A673 (cell line): ENCODE measurements at regions not wholly inside any gene's neighbourhood (a gene's known extent, or its start where the extent isn't known, plus 50 kb on each side); places are given as distances from the start of the nearest gene placed in this dataset.
A peak's percentile ranks its signal among the peaks of the same experiment; 100 is the strongest.

Experiments
- BruUV-seq: library from RNA; stranded (reverse); fragments of 400-500 nt; replicated peaks from 2 replicates; lab custom pipeline; 2021; lab: Mats Ljungman, UMichigan
- CTCF ChIA-PET: fragments of 300-600 bp; sonication (Branson Sonifier 250); formaldehyde crosslinking; loops from one replicate; lab custom pipeline; 2022; ENCODE audit warnings: antibody characterized with exemption; lab: Charles Lee
- POLR2A ChIA-PET: fragments of 300-600 bp; sonication (Branson Sonifier 250); formaldehyde crosslinking; loops from one replicate; lab custom pipeline; 2022; ENCODE audit warnings: antibody characterized with exemption; ENCODE audit not compliant: low non-redundant PET; lab: Charles Lee
- DNase-seq: peaks from one replicate; pipeline ENCODE4 v3.0.0-alpha.2; 2015; ENCODE audit warnings: low spot score
- H3K27ac ChIP-seq: fragments of 200-600 bp; sonication (generic); 2 replicates; pipeline ENCODE4 v1.5.1; 2016; ENCODE audit warnings: mixed run types, low read depth, mild to moderate bottlenecking, mixed read lengths, antibody characterized with exemption, low read length; ENCODE audit not compliant: poor library complexity, severe bottlenecking
- H3K27me3 ChIP-seq: fragments of 200-600 bp; sonication (generic); replicated peaks from 2 replicates; pipeline ENCODE4 v1.6.1; 2017; ENCODE audit warnings: mixed run types, low read depth, mild to moderate bottlenecking, mixed read lengths, antibody characterized with exemption, low read length; ENCODE audit not compliant: insufficient read depth, poor library complexity
- H3K36me3 ChIP-seq: fragments of 200-600 bp; sonication (generic); 2 replicates; pipeline ENCODE4 v1.6.1; 2016; ENCODE audit warnings: mixed run types, mild to moderate bottlenecking, mixed read lengths, antibody characterized with exemption, low read length; ENCODE audit not compliant: insufficient read depth, poor library complexity, severe bottlenecking
- H3K4me1 ChIP-seq: fragments of 200-600 bp; sonication (generic); 2 replicates; pipeline ENCODE4 v1.6.1; 2017; ENCODE audit warnings: mixed run types, mild to moderate bottlenecking, mixed read lengths, antibody characterized with exemption, low read length; ENCODE audit not compliant: insufficient read depth, poor library complexity, severe bottlenecking
- H3K4me3 ChIP-seq: fragments of 200-600 bp; sonication (generic); 2 replicates; pipeline ENCODE4 v1.5.1; 2016; ENCODE audit warnings: low read depth, mixed run types, mild to moderate bottlenecking, mixed read lengths, low read length; ENCODE audit not compliant: poor library complexity, severe bottlenecking
- H3K9me3 ChIP-seq: fragments of 200-600 bp; sonication (generic); 2 replicates; pipeline ENCODE4 v1.6.1; 2016; ENCODE audit warnings: mixed run types, low read depth, mild to moderate bottlenecking, mixed read lengths, antibody characterized with exemption, low read length; ENCODE audit not compliant: poor library complexity, severe bottlenecking
- EZH2 ChIP-seq: fragments of 200-600 bp; sonication (generic); IDR thresholded peaks from 2 replicates; pipeline ENCODE4 v1.6.1; 2017; ENCODE audit warnings: borderline replicate concordance, low read depth, mild to moderate bottlenecking, mixed read lengths, antibody characterized with exemption, low read length; ENCODE audit not compliant: poor library complexity, severe bottlenecking
- intact Hi-C: fragments of 100-400 bp; cut with micrococcal nuclease; formaldehyde crosslinking; loops from one replicate; pipeline ENCODE4 v1.10.0; 2022; ENCODE audit not compliant: unreplicated experiment
- TF ChIP-seq, protein P1 (sequence below): fragments of 300-800, 200-600 bp; sonication (generic); conservative IDR thresholded peaks from 2 replicates; pipeline ENCODE4 v1.5.1; 2017; ENCODE audit warnings: low read depth, mild to moderate bottlenecking, antibody characterized with exemption, low read length, moderate library complexity, mixed read lengths

GRCh38 chr16:58814348-58814801 is 80.3 kb upstream of the GOT2 start:
- CTCF ChIA-PET: interaction anchor here (0.6 to 1.0 kb wide), 2 partner anchors 30 to 620 kb away, joined by 3 to 4 read pairs; no protein-coding TSS in a partner anchor
- Histone ChIP-seq H3K4me1 (no peaks in the 10 kb centered on the region), H3K27me3 (no peaks in the 10 kb centered on the region), H3K4me3 (peak overlapping the region; percentile 27), H3K36me3 (no peaks in the 10 kb centered on the region), H3K27ac (no peak overlapping the region), H3K9me3 (no peaks in the 10 kb centered on the region)
- POLR2A ChIA-PET: no interaction called here
- intact Hi-C loops: no loop called here
- no TSS peak for BruUV-seq
- TF ChIP-seq, protein P1, sequence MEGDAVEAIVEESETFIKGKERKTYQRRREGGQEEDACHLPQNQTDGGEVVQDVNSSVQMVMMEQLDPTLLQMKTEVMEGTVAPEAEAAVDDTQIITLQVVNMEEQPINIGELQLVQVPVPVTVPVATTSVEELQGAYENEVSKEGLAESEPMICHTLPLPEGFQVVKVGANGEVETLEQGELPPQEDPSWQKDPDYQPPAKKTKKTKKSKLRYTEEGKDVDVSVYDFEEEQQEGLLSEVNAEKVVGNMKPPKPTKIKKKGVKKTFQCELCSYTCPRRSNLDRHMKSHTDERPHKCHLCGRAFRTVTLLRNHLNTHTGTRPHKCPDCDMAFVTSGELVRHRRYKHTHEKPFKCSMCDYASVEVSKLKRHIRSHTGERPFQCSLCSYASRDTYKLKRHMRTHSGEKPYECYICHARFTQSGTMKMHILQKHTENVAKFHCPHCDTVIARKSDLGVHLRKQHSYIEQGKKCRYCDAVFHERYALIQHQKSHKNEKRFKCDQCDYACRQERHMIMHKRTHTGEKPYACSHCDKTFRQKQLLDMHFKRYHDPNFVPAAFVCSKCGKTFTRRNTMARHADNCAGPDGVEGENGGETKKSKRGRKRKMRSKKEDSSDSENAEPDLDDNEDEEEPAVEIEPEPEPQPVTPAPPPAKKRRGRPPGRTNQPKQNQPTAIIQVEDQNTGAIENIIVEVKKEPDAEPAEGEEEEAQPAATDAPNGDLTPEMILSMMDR: peak; percentile 91
- no peak for TF ChIP-seq EZH2
- DNase-seq: peak; percentile 56

- CTCF ChIA-PET: no interaction called here
- no peaks in the 10 kb centered on the region for H3K4me1 ChIP-seq
Measured at GRCh38 chr16:58809213-58809612, 75.1 kb upstream of the GOT2 start.

DNA sequence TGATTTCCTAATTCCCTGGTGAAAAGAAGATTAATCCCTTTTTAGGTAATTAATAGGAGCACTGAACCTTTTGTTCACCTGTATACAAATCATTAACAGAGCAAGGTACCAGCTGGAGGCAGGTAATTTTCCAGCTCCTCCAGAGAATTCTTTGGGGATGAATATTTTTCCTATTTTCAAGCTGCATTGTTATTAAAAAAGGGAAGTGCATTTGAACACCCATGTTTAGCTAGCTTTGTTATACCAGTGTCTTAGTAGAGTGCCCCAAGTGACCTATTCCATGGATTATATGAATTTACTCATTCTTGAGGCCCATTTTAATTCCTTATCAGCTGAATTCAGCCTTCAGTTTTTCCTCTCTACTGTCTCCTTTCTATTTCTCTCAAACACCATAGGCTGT is 73.2 kb upstream of the GOT2 start:
- no TSS peak for BruUV-seq
- POLR2A ChIA-PET: no interaction called here
- Histone ChIP-seq H3K27ac (no peak overlapping the region), H3K36me3 (no peaks in the 10 kb centered on the region), H3K4me3 (no peak overlapping the region), H3K27me3 (no peaks in the 10 kb centered on the region), H3K9me3 (no peaks in the 10 kb centered on the region), H3K4me1 (no peaks in the 10 kb centered on the region)
- intact Hi-C loops: no loop called here
- no peak for DNase-seq
- CTCF ChIA-PET: interaction anchor here (0.6 kb wide), 1 partner anchor 279 kb away, joined by 4 read pairs; no protein-coding TSS in a partner anchor
- TF ChIP-seq EZH2: no peak
- TF ChIP-seq, protein P1: no peak

More at GRCh38 chr16:58809213-58809612, 75.1 kb upstream of the GOT2 start:
- no peak for DNase-seq
- Histone ChIP-seq H3K9me3 (no peaks in the 10 kb centered on the region), H3K27ac (no peak overlapping the region), H3K27me3 (no peaks in the 10 kb centered on the region), H3K36me3 (no peaks in the 10 kb centered on the region), H3K4me3 (no peak overlapping the region)
- intact Hi-C loops: no loop called here
- TF ChIP-seq EZH2: no peak
- TF ChIP-seq, protein P1: no peak
- BruUV-seq: no TSS peak
- POLR2A ChIA-PET: no interaction called here
